ENCODE measurements at regions not wholly inside any gene's neighbourhood (a gene's known extent, or its start where the extent isn't known, plus 50 kb on each side); places are given as distances from the start of the nearest gene placed in this dataset.

- TF ChIP-seq POLR2A (IDR thresholded peaks at IDR 0.05; ENCODE audit: low read length), result no peak
- no peak for TF ChIP-seq GATA1 (IDR thresholded peaks at IDR 0.05; ENCODE audit: low read depth, low read length)
Measured at GRCh38 chr5:118258223-118258622, 730.1 kb downstream of the DTWD2 start.
